Stimulated activated CD4-positive, alpha-beta T cell treated with anti-CD3 and anti-CD28 coated beads, Interleukin-15, amount 100 ng/mL, for 48 hours (primary cell): ENCODE measurements at regions not wholly inside any gene's neighbourhood (a gene's known extent, or its start where the extent isn't known, plus 50 kb on each side); places are given as distances from the start of the nearest gene placed in this dataset.
A peak's percentile ranks its signal among the peaks of the same experiment; 100 is the strongest.

Source experiments
- DNase-seq, 2 donors: peaks; one replicate each; pipeline ENCODE4 v3.0.0-alpha.2; 2020; ENCODE audit warnings: low read depth in 2 of 2

GRCh38 chr5:109917154-109917546 lies 227.4 kb downstream of the MAN2A1 start:
- no peak for DNase-seq

- no peak for DNase-seq
These were observed 228.2 kb downstream of the MAN2A1 start for GRCh38 chr5:109917966-109918365.

GRCh38 chr5:109920736-109921135 lies 231.0 kb downstream of the MAN2A1 start:
- DNase-seq = no peak

GRCh38 chr5:109921735-109922380 lies 232.1 kb downstream of the MAN2A1 start:
- no peak for DNase-seq

- no peak for DNase-seq
These were observed 232.8 kb downstream of the MAN2A1 start for GRCh38 chr5:109922381-109922995.

GRCh38 chr5:109923205-109923604 lies 233.5 kb downstream of the MAN2A1 start:
- no peak for DNase-seq

- no peak for DNase-seq
These were observed 234.7 kb downstream of the MAN2A1 start for GRCh38 chr5:109924237-109925107.

GRCh38 chr5:109927639-109928038 lies 237.9 kb downstream of the MAN2A1 start:
- DNase-seq = no peak

GRCh38 chr5:109928046-109928445 lies 238.3 kb downstream of the MAN2A1 start:
- no peak for DNase-seq

GRCh38 chr5:109928811-109929210 lies 239.1 kb downstream of the MAN2A1 start:
- no peak for DNase-seq

- no peak for DNase-seq
These were observed 239.6 kb downstream of the MAN2A1 start for GRCh38 chr5:109929376-109929775.

- no peak for DNase-seq
These were observed 240.2 kb downstream of the MAN2A1 start for GRCh38 chr5:109929911-109930310.

GRCh38 chr5:109931049-109931780 lies 241.5 kb downstream of the MAN2A1 start:
- no peak for DNase-seq

GRCh38 chr5:109935833-109936490 lies 246.2 kb downstream of the MAN2A1 start:
- no peak for DNase-seq

GRCh38 chr5:109936996-109937395 lies 247.3 kb downstream of the MAN2A1 start:
- DNase-seq = peak; percentile 37 to 41

- DNase-seq = no peak
These were observed 248.2 kb downstream of the MAN2A1 start for GRCh38 chr5:109937951-109938350.

- DNase-seq = no peak
These were observed 248.7 kb downstream of the MAN2A1 start for GRCh38 chr5:109938453-109938852.

- DNase-seq = no peak
These were observed 249.5 kb downstream of the MAN2A1 start for GRCh38 chr5:109939116-109939682.

- DNase-seq = no peak
These were observed 252.9 kb downstream of the MAN2A1 start for GRCh38 chr5:109942646-109943045.

- DNase-seq = no peak
These were observed 254.0 kb downstream of the MAN2A1 start for GRCh38 chr5:109943701-109944235.

GRCh38 chr5:109944461-109944860 lies 254.7 kb downstream of the MAN2A1 start:
- no peak for DNase-seq
